BJ (cell line): ENCODE measurements at regions not wholly inside any gene's neighbourhood (a gene's known extent, or its start where the extent isn't known, plus 50 kb on each side); places are given as distances from the start of the nearest gene placed in this dataset.

Experiments
- CTCF ChIA-PET: fragments of 350-600 bp; formaldehyde crosslinking; extraction: SDS; loops from one replicate; lab custom pipeline; 2021; ENCODE audit warnings: antibody characterized with exemption, inconsistent platforms; lab: Yijun Ruan, JAX
- POLR2A ChIA-PET: fragments of 300-600 bp; sonication (Branson Sonifier 250); formaldehyde crosslinking; extraction: SDS; loops from one replicate; lab custom pipeline; 2021; ENCODE audit warnings: antibody characterized with exemption; lab: Charles Lee
- DNase-seq: peaks from one replicate; pipeline ENCODE4 v3.0.0-alpha.2; 2011; ENCODE audit warnings: low read depth
- H3K27me3 ChIP-seq: 2 replicates; pipeline ENCODE4 v1.6.0; 2011; ENCODE audit warnings: low read length; ENCODE audit not compliant: control insufficient read depth, insufficient read depth
- H3K36me3 ChIP-seq: 2 replicates; pipeline ENCODE4 v1.5.1; 2011; ENCODE audit warnings: low read length; ENCODE audit not compliant: control insufficient read depth, insufficient read depth
- H3K4me3 ChIP-seq: 2 replicates; pipeline ENCODE4 v1.5.1; 2011; ENCODE audit warnings: low read depth, mild to moderate bottlenecking, control low read depth, low read length
- TF ChIP-seq, protein P1 (sequence below): IDR thresholded peaks from 2 replicates; pipeline ENCODE4 v1.5.1; 2011; ENCODE audit warnings: low read depth, mild to moderate bottlenecking, control low read depth, inconsistent platforms, low read length, moderate library complexity; ENCODE audit not compliant: insufficient read depth

DNA sequence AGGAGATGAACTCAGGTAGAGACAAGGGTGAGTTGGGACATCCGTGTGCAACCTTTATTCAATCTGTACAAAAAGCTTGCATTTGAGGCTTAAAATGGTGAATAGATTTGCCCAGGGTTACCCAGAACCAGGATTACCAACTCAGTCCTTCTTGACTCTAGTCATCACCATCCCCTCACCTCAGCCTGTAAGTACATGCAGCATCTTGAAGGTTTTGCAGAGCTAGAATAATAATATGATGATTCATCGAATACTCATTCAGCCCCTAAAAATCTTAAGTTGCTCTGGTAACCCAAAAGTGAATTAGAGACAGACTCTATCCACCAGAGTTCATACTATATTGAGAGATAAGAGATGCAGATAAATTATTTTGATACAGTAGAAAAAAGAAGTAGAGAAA, 90.3 kb downstream of the NKX2-1 start:
- no peak overlapping the region for H3K4me3 ChIP-seq
- TF ChIP-seq, protein P1, sequence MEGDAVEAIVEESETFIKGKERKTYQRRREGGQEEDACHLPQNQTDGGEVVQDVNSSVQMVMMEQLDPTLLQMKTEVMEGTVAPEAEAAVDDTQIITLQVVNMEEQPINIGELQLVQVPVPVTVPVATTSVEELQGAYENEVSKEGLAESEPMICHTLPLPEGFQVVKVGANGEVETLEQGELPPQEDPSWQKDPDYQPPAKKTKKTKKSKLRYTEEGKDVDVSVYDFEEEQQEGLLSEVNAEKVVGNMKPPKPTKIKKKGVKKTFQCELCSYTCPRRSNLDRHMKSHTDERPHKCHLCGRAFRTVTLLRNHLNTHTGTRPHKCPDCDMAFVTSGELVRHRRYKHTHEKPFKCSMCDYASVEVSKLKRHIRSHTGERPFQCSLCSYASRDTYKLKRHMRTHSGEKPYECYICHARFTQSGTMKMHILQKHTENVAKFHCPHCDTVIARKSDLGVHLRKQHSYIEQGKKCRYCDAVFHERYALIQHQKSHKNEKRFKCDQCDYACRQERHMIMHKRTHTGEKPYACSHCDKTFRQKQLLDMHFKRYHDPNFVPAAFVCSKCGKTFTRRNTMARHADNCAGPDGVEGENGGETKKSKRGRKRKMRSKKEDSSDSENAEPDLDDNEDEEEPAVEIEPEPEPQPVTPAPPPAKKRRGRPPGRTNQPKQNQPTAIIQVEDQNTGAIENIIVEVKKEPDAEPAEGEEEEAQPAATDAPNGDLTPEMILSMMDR = no peak
- ChIA-PET CTCF (no interaction called here), POLR2A (no interaction called here)
- H3K27me3 ChIP-seq = no peaks in the 10 kb centered on the region
- H3K36me3 ChIP-seq = no peaks in the 10 kb centered on the region
- no peak for DNase-seq

DNA sequence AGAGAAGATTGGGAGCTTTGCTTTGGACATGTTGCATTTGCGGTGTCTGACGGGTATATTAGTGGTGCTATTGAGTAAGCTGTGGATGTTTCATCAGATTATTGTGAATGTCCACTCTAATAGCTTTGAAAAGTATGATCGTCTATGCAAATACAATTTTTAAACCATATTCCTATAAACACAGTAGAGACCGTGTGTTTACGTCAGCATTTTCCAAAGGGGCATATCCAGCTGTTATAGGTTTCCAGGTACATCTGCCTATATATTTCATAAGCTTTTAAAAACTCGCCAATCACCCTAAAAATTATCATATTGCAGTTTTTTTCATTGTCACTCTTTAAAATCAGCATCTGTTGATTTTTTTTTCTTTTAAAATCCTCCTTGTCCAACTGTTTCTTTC, 91.7 kb downstream of the NKX2-1 start:
- Histone ChIP-seq H3K4me3 (no peak overlapping the region), H3K36me3 (no peaks in the 10 kb centered on the region), H3K27me3 (no peaks in the 10 kb centered on the region)
- TF ChIP-seq, protein P1 = no peak
- no peak for DNase-seq
- ChIA-PET POLR2A (no interaction called here), CTCF (interaction anchor here (0.6 kb wide), 1 partner anchor 1330 kb away, joined by 3 read pairs; no protein-coding TSS in a partner anchor)

DNA sequence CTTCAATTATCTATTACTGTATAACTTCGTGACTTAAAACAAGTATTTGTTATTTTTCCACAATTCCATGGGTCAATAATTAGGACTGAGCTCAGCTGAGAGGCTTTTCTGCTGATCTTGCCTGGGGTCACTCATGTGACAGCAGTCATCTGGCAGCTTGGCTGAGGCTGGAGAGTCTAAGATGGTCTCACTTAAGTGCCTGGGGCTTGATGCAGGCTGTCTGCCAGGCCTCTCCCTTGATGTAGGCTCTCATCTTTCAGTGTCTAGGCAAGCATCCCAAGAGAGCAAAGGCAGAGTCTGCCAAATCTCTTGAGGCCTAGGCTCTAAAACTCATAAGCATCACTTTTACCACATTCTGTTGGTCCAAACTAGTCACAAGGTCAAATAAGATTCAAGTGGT, 93.2 kb downstream of the NKX2-1 start:
- ChIA-PET POLR2A (no interaction called here), CTCF (no interaction called here)
- no peaks in the 10 kb centered on the region for H3K36me3 ChIP-seq
- no peaks in the 10 kb centered on the region for H3K27me3 ChIP-seq
- DNase-seq = no peak
- no peak overlapping the region for H3K4me3 ChIP-seq
- TF ChIP-seq, protein P1 = no peak

DNA sequence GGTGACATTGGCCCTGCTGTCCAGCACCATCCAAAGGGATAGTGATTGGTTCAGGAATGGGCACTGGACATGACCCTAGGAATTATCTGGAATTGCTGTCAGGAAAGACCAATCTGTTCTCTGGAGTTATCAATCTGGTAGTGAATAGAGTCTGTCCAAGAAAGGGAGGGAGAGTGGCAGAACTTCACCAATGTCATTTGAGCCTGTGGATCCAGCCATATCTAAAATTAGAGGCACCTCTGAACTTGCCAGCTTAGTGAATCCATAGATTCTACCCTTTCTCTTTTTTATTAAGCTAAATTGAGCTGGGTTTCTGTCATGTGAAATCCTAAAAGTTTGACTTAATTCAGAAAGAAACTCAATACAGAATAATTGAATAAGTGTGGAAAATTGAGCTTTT, 93.9 kb downstream of the NKX2-1 start:
- Histone ChIP-seq H3K4me3 (no peak overlapping the region), H3K27me3 (no peaks in the 10 kb centered on the region), H3K36me3 (no peaks in the 10 kb centered on the region)
- CTCF ChIA-PET = no interaction called here
- TF ChIP-seq, protein P1 = no peak
- POLR2A ChIA-PET = no interaction called here
- DNase-seq = no peak

DNA sequence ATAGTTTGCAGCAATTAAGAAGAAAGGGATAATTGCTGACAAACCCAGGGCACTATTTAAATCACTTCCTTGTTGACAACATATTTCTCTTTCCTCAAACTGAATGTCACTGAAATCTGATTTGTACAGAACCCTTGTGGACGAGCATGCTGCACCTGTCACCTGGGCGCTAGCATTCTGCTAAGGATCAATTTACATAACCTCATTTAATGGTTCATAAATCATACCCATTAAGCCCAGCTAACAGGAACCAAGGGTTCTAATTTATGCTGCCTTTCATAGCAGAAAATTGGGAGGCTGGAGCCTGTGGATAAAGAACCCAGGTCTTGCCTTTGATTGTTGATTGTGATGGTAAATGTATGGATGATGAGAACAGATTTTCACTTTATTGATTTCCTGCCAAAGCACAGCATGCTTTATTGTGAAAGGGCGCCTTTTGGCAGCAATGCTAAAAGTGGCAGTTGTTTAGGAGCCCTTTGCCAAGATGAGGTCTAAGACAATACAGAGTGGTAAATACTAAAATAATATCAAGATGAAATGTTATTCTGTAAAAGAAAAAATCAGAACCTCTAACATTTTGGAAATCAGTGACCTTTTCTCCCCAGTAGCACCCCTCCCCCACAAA, 95.4 kb downstream of the NKX2-1 start:
- ChIA-PET POLR2A (no interaction called here), CTCF (no interaction called here)
- DNase-seq = no peak
- Histone ChIP-seq H3K36me3 (no peaks in the 10 kb centered on the region), H3K4me3 (no peak overlapping the region), H3K27me3 (no peaks in the 10 kb centered on the region)
- TF ChIP-seq, protein P1 = no peak
